GM10266 (cell line): ENCODE measurements at regions not wholly inside any gene's neighbourhood (a gene's known extent, or its start where the extent isn't known, plus 50 kb on each side); places are given as distances from the start of the nearest gene placed in this dataset.
"Not testable (repeated sequence)": the region's sequence is repeated elsewhere in the genome, so short reads cannot be mapped to it uniquely, and the experiment has no call there.

Source experiments
- DNase-seq: peaks from one replicate; pipeline ENCODE4 v3.0.0; 2012; ENCODE audit errors: extremely low spot score
- CTCF ChIP-seq: IDR thresholded peaks from 2 replicates; pipeline ENCODE4 v1.5.1; 2012; ENCODE audit warnings: mild to moderate bottlenecking, low read depth; ENCODE audit not compliant: control insufficient read depth, insufficient read depth; ENCODE audit errors: missing control alignments

GRCh38 chr4:28082686-28083390 is 1222.2 kb downstream of the STIM2 start:
- DNase-seq, result no peak
- TF ChIP-seq CTCF, result no peak

GRCh38 chr4:28092610-28093009 is 1232.0 kb downstream of the STIM2 start:
- no peak for DNase-seq

DNA sequence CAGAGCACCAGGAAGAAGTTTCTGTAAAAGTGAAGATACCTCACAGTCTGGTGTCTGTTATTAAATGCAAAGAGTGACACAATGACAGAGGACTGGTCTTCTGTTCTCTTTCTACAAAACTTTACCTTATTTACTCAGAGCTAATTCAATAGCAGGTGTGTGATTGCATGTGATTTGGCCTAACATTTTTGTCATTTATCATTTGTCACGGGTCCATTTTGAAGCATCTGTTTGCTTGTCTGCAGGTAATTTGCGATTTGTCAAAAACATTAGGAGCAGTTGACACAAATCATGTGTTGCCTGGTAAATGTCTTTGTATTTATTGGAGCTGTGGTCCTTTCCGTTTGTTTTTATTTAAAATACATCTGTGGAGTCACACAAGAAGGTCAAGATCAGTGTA is 1232.4 kb downstream of the STIM2 start:
- DNase-seq, result no peak
- TF ChIP-seq CTCF, result no peak

More at GRCh38 chr4:28092610-28093009, 1232.0 kb downstream of the STIM2 start:
- no peak for TF ChIP-seq CTCF

GRCh38 chr4:28101583-28101982 is 1240.9 kb downstream of the STIM2 start:
- DNase-seq, result no peak
- TF ChIP-seq CTCF, result no peak

- TF ChIP-seq CTCF, result no peak
- no peak for DNase-seq
These were observed 1244.7 kb downstream of the STIM2 start for GRCh38 chr4:28105271-28105859.

GRCh38 chr4:28106155-28106554 is 1245.5 kb downstream of the STIM2 start:
- TF ChIP-seq CTCF, result no peak
- no peak for DNase-seq

- DNase-seq, result no peak
- no peak for TF ChIP-seq CTCF
These were observed 1249.2 kb downstream of the STIM2 start for GRCh38 chr4:28109801-28110200.

GRCh38 chr4:28112691-28113335 is 1252.2 kb downstream of the STIM2 start:
- not testable (repeated sequence) for DNase-seq

DNA sequence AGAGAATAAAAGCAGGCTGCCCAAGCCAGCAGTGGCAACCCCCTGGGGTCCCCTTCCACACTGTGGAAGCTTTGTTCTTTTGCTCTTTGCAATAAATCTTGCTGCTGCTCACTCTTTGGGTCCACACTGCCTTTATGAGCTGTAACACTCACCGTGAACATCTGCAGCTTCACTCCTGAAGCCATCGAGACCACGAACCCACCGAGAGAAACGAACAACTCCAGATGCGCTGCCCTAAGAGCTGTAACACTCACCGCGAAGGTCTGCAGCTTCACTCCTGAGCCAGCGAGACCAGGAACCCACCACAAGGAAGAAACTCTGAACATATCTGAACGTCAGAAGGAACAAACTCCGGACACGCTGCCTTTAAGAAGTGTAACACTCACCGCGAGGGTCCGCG is 1252.9 kb downstream of the STIM2 start:
- DNase-seq, result not testable (repeated sequence)

DNA sequence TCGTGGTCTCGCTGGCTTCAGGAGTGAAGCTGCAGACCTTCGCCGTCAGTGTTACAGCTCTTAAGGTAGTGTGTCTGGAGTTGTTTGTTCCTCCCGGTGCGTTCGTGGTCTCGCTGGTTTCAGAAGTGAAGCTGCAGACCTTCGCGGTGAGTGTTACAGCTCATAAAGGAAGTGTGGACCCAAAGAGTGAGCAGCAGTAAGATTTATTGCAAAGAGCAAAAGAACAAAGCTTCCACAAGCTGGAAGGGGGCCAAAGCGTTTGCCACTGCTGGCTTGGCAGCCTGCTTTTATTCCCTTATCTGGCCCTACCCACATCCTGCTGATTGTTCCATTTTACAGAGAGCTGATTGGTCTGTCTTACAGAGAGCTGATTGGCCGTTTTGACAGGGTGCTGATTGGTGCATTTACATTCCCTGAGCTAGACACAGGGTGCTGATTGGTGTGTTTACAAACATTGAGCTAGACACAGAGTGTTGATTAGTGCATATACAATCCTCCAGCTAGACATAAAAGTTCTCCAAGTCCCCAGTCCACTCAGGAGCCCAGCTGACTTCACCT is 1256.0 kb downstream of the STIM2 start:
- DNase-seq, result not testable (repeated sequence)
